Stimulated activated CD8-positive, alpha-beta memory T cell treated with anti-CD3 and anti-CD28 coated beads, Interleukin-7, amount 100 ng/mL, for 4 hours (primary cell): ENCODE measurements at regions not wholly inside any gene's neighbourhood (a gene's known extent, or its start where the extent isn't known, plus 50 kb on each side); places are given as distances from the start of the nearest gene placed in this dataset.

Experiments used
- DNase-seq, 2 donors: peaks; one replicate each; pipeline ENCODE4 v3.0.0-alpha.2; 2020; ENCODE audit warnings: low read depth in 2 of 2

DNA sequence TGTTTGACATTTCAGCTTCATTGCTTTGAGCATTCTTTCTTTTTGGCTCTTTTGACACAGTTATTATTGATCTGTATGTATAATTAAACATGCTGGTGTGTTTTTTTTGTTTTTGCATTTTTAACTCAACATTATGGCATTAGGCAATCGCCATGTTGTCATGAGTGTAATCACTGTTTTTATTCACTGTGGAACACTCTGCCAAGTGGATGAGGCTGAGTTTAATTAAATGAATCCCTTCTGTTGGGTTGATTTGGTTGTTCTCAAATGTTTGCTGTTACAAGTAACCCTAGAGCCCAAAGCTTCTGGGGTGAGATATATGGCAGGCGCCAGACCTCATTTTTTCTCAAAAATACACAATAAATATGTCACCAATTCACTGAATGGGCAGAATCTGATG lies 428.1 kb downstream of the MATN1 start:
- DNase-seq, result no peak

- DNase-seq, result no peak
These were observed 428.9 kb downstream of the MATN1 start for GRCh38 chr1:30294508-30294907.

DNA sequence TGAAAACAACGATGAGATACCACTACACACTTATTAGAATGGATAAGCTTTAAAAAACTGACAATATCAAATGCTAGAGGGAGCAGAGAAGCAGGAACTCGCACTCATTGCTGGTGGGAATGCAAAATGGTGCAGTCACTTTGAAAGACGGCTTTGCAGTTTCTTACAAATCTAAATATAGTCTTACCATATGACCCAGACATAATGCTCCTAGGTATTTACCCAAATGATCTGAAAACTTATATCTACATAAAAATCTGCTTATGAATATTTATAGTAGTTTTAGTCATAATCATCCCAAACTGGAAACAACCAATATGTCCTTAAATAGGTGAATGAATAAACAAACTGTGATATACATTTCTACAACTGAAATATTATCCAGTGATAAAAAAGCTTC lies 430.9 kb downstream of the MATN1 start:
- no peak for DNase-seq

DNA sequence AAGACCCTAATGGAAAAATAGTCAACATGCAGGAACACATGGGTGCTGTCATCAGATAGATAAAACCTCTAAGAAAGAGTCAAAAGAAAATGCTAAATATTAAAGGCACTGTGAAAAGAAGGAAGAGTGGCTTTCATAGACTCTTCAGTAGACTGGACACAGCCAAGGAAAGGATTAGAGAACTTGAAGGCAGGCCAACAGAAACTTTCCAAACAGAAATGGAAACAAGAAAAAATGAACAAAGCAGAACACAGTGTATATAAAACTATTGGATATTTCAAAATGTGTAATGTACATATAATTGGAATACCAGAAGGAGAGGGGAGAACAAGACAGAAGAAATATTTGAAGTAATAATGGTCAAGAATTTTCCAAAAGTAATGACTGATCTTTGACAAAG lies 431.9 kb downstream of the MATN1 start:
- DNase-seq, result no peak

- no peak for DNase-seq
These were observed 432.8 kb downstream of the MATN1 start for GRCh38 chr1:30290581-30290980.

GRCh38 chr1:30287976-30288375 lies 435.4 kb downstream of the MATN1 start:
- DNase-seq, result no peak

GRCh38 chr1:30286988-30287839 lies 436.2 kb downstream of the MATN1 start:
- no peak for DNase-seq

DNA sequence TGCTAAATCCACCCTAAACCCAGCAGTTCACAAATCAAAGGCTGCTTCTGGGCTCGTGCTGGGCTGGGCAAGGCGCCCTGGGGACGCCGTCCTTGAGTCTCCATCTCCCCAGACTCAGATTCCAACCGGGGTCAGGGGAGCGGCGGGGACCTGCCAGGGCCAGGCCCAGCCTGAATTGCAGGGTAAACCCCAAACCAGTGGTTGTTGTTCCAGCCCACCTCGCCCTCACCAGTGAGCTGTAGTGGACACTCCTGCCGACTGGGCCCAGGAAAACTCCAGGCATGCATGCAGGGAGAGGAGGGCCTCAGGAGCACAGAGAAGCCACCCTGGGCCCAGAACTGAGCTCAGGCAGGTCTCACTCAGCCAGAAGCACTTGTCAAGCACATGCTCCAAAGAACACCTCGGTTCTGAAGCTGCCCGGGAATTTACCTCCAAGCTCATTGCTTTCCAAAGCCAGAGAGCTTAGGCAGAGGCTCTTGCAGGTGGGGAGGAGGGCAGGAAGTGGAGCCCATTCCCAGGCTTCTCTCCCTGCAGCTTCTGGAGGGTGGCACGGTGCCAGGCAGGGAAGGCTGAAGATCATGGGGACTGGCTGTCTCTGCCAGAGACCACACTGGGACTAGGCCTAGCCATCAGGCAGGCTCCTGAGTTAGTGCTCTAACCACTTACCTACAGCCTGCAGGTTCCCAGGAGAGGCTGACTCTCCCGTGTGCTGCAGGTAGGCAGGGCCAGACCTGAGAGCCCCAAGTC lies 437.0 kb downstream of the MATN1 start:
- no peak for DNase-seq

- DNase-seq, result no peak
These were observed 437.9 kb downstream of the MATN1 start for GRCh38 chr1:30285501-30285932.

DNA sequence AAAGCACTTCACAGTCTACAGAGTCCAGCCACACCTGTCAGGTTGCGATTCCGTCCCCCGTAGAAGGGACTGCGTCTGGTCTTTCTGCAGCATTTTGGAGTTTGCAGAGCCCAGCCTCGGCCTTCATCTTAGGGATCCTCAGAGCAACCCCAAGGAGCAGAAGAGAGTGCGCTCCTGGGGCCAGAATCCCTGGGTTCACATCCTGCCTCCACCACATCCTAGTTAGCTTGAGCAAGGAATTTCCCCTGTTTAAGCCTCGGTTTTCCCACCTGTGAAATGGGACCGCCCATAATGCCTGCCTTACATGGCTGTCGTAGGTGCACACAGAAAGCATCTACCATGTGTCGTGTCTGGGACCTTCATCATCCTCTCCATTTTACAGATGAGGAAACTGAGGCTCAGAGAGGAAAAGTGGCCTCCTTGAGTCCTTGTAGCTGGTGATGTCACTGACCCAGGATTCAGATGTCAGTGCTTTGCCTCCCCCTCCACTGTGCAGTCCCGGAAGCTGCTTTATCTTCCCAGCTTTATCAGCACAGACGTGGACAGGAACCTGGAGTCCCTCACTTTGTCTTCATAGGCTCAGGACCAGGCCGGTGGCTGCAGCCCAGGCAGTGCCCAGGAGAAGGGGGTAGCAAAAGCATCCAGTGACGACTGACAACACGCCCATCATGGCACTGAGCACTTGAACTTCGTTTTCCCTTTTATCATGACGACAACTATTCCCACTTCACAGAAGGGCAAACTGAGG lies 438.5 kb downstream of the MATN1 start:
- DNase-seq, result no peak

GRCh38 chr1:30284226-30284625 lies 439.2 kb downstream of the MATN1 start:
- no peak for DNase-seq

GRCh38 chr1:30283199-30283962 lies 440.0 kb downstream of the MATN1 start:
- no peak for DNase-seq

DNA sequence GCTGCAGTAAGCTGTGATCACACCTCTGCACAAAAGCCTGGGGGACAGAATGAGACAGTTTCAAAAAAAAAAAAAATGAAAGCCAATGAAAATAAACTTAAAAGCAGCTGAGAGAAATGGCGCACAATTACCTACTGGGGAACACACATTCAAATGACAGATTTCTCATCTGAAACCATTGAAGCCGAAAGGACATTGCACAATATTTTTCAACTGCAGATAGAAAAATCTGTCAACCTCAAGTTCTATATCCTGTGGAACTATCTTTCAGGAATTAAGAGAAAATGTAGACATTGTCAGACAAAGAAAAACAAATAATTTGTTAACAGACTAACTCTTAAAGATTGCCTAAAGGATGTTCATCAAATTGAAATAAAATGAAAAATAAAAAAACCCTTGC lies 442.8 kb downstream of the MATN1 start:
- DNase-seq, result no peak

- no peak for DNase-seq
These were observed 445.5 kb downstream of the MATN1 start for GRCh38 chr1:30277911-30278310.

DNA sequence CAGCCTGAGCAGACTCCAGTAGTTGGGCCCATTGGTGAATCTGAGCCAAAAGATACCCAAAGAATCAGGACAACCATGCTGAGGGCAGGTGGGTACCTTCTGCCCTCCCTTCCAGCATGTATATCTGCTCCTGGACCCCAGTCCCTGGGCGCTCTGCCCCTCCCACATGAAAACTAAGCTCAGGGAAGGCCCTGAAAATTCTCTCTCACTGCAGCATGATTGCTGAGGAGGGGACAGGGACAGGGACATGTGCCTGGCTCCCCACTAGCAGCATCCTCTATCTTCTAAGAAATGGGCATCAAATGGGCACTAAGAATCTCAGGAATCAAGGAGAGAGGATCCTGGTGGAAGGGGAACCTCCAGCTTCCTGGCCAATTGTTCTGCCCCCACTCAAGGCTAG lies 446.0 kb downstream of the MATN1 start:
- DNase-seq, result no peak

DNA sequence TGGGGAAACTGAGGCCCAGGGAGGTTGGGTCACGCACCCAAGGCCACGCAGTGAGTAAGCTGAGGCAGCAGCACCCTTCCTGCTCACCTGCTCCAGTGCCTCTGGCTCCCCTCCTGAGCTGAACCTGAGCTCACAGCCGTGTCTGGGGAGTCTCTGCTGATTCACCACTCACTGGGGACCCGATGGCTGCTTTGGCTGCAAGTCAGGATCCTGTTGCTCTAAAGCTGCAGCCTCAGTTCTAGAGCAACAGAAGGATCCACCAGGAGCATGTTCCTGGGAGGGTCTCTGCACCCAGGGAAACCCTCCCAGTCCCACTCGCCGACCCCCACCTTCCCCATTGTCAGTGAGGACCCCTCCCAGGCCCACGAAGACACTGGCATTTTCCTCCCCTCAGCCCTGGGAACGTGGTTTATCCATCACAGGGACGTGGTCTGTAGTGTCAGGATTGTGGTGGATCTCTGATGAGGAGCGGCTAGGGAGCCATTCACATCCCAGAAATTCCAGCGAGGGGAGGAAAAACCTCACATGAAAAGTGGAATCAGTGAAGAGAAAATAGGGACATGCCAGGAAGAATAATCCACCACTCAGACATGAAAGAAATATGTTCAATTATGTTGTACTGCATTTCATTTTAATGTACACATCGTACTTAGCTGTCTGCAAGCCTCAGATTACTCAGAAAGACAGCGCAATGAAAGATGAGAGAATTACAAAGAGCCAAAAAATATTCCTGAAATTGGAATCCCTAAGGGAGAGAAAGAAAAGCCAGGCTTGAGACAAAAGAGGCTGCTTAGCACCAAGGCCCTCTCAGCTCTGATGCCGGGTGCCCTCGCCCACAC lies 447.2 kb downstream of the MATN1 start:
- DNase-seq, result no peak

DNA sequence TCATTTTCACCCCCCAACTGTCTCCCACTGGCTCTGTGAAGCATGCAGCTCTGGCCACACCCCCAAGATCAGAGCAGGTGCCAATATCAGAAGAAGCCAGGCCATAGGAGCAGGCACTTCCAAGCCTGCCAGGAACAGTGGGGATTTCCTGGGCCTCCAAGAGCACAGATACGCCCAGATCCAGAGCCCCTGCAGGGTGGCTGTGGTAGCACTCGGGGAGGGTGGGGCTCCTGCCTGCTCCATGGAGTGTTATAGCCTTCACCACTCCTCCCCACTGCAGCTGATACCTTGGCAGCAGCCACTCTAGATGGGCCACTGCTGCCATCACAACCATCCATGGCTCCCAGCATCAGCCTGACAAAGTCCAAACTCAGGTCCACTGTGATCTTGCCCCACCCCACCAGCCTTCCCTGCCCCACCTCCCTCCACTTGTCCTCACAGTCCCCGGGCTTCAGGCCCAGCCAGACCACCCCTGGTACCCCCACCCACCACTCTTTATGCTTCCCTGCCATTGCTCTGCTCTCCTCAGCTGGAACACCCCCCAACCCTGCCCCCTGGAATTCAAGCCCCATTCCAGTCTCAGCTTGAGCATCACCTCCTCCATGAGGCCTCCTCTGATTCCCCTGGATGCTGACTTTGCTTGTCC lies 448.3 kb downstream of the MATN1 start:
- DNase-seq, result no peak

DNA sequence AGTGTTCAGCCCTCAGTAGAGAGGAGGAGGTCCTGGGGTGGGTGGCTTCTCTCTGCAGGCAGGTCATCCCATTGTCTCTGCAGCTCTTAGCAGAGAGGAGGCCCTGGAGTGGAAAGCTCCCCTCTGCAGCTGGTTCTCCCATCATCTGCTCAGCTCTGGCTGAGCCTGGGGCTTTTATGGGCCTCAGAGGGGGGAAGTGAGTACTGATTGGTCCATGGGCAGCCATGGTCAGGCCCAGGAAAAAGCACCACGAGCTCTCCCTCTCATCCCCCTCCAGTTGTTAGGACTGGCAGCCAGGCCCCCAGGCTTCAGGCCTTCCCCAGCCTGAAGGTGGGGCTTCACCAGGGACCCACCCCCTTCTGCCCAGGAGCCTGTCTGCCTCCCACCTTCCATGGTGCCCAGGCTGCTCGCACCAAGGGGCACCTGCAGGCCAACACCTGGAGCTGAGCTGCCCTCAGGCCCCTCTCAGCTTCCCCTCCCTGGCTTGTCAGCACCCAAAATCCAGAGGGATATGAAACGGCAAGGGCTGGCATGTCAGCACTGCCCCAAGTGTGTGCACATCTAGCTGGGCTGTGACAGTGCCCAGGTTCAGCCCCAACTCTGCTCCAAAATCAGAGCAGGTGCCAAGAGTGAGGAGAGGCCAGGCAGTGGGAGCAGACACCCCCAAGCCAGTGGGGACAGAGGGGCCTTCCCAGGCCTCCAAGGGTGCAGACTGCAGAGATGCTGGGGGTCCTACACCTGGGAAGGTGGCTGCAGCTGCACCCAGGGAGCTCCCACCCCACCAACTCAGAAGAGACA lies 449.0 kb downstream of the MATN1 start:
- DNase-seq, result no peak

- DNase-seq, result no peak
These were observed 449.9 kb downstream of the MATN1 start for GRCh38 chr1:30273456-30273855.

GRCh38 chr1:30273021-30273325 lies 450.4 kb downstream of the MATN1 start:
- DNase-seq, result no peak
